ENCODE measurements at regions not wholly inside any gene's neighbourhood (a gene's known extent, or its start where the extent isn't known, plus 50 kb on each side); places are given as distances from the start of the nearest gene placed in this dataset.

GRCh38 chr16:50428116-50428515 lies 59.3 kb upstream of the BRD7 start:
- ChIA-PET CTCF (no interaction called here), SMC1A (ENCODE audit: uncharacterized antibody, unreplicated experiment) (no interaction called here), RAD21 (ENCODE audit: unreplicated experiment) (no interaction called here), POLR2A (no interaction called here)
- Histone ChIP-seq H3K36me3 (ENCODE audit: control insufficient read depth in 2 of 2, insufficient read depth in 2 of 2, low read length in 1 of 2) (no peaks in the 10 kb centered on the region), H3K27ac (ENCODE audit: control insufficient read depth, insufficient read depth) (no peak overlapping the region), H2AFZ (ENCODE audit: control insufficient read depth, low read depth, low read length) (no peak overlapping the region), H3K9ac (ENCODE audit: control insufficient read depth, insufficient read depth, low read length) (no peak overlapping the region), H3K4me2 (ENCODE audit: control insufficient read depth, insufficient read depth) (no peak overlapping the region), H3K79me2 (ENCODE audit: control insufficient read depth, insufficient read depth, low read length) (no peaks in the 10 kb centered on the region), H3K9me3 (replicated peaks; ENCODE audit: control insufficient read depth, insufficient read depth, low read length) (no peaks in the 10 kb centered on the region), H3K4me3 (no peak overlapping the region), H3K4me1 (ENCODE audit: control insufficient read depth, insufficient read depth, low read length) (no peaks in the 10 kb centered on the region), H3K27me3 (replicated peaks in 1 of 2; ENCODE audit: control insufficient read depth in 2 of 2, insufficient read depth in 2 of 2, low read length in 1 of 2) (no peaks in the 10 kb centered on the region; a peak in 1 of 4 replicates), H4K20me1 (ENCODE audit: control insufficient read depth, insufficient read depth) (no peaks in the 10 kb centered on the region)
- TF ChIP-seq BMI1 (IDR thresholded peaks at IDR 0.05; ENCODE audit: borderline replicate concordance) (no peak), FOS (IDR thresholded peaks at IDR 0.05; ENCODE audit: borderline replicate concordance, extremely low read depth, insufficient read length) (no peak), NFIC (IDR thresholded peaks at IDR 0.05; ENCODE audit: low read depth, low read length) (no peak), SP1 (IDR thresholded peaks at IDR 0.05; ENCODE audit: low read depth, low read length) (no peak), SMAD1 (IDR thresholded peaks at IDR 0.05; ENCODE audit: low read depth, partially characterized antibody) (no peak), NRF1 (conservative IDR thresholded peaks at IDR 0.05; ENCODE audit: low read depth, low read length) (no peak), RUNX3 (IDR thresholded peaks at IDR 0.05; ENCODE audit: low read length) (no peak), PRDM15 (CRISPR knock-in tag; IDR thresholded peaks at IDR 0.05) (no peak)
- TF ChIP-seq, protein P1, sequence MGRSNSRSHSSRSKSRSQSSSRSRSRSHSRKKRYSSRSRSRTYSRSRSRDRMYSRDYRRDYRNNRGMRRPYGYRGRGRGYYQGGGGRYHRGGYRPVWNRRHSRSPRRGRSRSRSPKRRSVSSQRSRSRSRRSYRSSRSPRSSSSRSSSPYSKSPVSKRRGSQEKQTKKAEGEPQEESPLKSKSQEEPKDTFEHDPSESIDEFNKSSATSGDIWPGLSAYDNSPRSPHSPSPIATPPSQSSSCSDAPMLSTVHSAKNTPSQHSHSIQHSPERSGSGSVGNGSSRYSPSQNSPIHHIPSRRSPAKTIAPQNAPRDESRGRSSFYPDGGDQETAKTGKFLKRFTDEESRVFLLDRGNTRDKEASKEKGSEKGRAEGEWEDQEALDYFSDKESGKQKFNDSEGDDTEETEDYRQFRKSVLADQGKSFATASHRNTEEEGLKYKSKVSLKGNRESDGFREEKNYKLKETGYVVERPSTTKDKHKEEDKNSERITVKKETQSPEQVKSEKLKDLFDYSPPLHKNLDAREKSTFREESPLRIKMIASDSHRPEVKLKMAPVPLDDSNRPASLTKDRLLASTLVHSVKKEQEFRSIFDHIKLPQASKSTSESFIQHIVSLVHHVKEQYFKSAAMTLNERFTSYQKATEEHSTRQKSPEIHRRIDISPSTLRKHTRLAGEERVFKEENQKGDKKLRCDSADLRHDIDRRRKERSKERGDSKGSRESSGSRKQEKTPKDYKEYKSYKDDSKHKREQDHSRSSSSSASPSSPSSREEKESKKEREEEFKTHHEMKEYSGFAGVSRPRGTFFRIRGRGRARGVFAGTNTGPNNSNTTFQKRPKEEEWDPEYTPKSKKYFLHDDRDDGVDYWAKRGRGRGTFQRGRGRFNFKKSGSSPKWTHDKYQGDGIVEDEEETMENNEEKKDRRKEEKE (IDR thresholded peaks at IDR 0.05), result no peak
- ATAC-seq (no peak), DNase-seq (ENCODE audit: low read depth, low spot score) (no peak), FAIRE-seq (no peak)
- intact Hi-C loops (cut with micrococcal nuclease; ENCODE audit: unreplicated experiment) (no loop called here), in situ Hi-C loops (cut with MboI) (no loop called here)
- 17% methylated on average over 2 of the region's 2 CpGs for WGBS (ENCODE audit: insufficient coverage, insufficient replicate concordance, low lambda C conversion rate, missing lambda C conversion rate)
- no TSS peak for BruUV-seq (replicated peaks)
